ENCODE measurements at regions not wholly inside any gene's neighbourhood (a gene's known extent, or its start where the extent isn't known, plus 50 kb on each side); places are given as distances from the start of the nearest gene placed in this dataset.

DNA sequence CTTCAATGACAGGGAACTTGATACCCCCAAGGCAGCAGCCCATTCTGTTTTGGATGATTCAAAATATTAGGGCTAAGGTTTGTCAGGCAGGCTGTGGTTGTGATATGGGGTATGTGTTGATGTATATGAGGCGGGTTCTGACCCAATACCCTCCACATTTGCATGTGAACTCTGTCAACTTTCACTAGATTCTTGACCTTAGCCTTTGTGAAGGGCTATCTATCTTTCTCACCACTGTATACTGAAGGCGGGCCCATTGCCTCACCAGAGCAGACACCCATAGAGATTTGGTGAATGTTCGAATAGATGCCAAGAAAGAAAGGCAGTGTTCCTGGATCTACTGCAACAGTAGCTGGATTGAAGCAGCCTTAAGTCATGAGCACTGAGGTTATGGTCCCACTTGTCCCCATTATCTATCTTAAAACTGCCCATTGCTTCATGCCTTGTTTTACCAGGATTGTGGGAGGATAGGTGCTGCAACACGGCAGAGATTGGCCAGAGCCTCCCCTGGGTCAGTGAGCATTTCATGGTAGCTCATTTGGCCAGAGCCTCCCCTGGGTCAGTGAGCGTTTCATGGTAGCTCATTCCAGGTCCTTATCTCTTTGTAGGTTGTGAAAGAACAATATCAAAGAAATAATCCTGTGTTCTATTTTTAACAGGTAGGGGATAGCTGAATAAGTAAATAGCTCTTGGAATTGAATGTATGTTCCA lies 399.6 kb downstream of the TMEM135 start:
- ChIA-PET CTCF (no interaction called here), POLR2A (no interaction called here)
- Mint-ChIP-seq H3K4me1 (no peaks in the 10 kb centered on the region), H3K36me3 (no peaks in the 10 kb centered on the region), H3K27ac (no peak overlapping the region), H3K4me3 (no peak overlapping the region), H3K27me3 (ENCODE audit: low read depth) (no peaks in the 10 kb centered on the region), H3K9me3 (no peaks in the 10 kb centered on the region)
- DNase-seq (ENCODE audit: low spot score) (no peak), ATAC-seq (no peak)
- TF ChIP-seq ZNF512 (CRISPR knock-in tag; IDR thresholded peaks at IDR 0.05; ENCODE audit: borderline replicate concordance) = no peak
- TF ChIP-seq PREB (CRISPR knock-in tag; IDR thresholded peaks at IDR 0.05; ENCODE audit: borderline replicate concordance) = no peak
- TF ChIP-seq ATF3 (CRISPR knock-in tag; conservative IDR thresholded peaks at IDR 0.05) = no peak
- no peak for TF ChIP-seq ELF4 (CRISPR knock-in tag; IDR thresholded peaks at IDR 0.05; ENCODE audit: low read depth)
- no peak for TF ChIP-seq MXD4 (CRISPR knock-in tag; IDR thresholded peaks at IDR 0.05; ENCODE audit: borderline replicate concordance)
- TF ChIP-seq TP53 (CRISPR knock-in tag; IDR thresholded peaks at IDR 0.05) = no peak
- no peak for TF ChIP-seq ZNF425 (CRISPR knock-in tag; conservative IDR thresholded peaks at IDR 0.05)
- TF ChIP-seq, protein P1, sequence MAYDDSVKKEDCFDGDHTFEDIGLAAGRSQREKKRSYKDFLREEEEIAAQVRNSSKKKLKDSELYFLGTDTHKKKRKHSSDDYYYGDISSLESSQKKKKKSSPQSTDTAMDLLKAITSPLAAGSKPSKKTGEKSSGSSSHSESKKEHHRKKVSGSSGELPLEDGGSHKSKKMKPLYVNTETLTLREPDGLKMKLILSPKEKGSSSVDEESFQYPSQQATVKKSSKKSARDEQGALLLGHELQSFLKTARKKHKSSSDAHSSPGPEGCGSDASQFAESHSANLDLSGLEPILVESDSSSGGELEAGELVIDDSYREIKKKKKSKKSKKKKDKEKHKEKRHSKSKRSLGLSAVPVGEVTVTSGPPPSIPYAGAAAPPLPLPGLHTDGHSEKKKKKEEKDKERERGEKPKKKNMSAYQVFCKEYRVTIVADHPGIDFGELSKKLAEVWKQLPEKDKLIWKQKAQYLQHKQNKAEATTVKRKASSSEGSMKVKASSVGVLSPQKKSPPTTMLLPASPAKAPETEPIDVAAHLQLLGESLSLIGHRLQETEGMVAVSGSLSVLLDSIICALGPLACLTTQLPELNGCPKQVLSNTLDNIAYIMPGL (CRISPR knock-in tag; IDR thresholded peaks at IDR 0.05) = no peak
- TF ChIP-seq OVOL2 (CRISPR knock-in tag; IDR thresholded peaks at IDR 0.05; ENCODE audit: borderline replicate concordance) = no peak
- no peak for TF ChIP-seq IRF1 (CRISPR knock-in tag; IDR thresholded peaks at IDR 0.05)
- TF ChIP-seq RORB (CRISPR knock-in tag; IDR thresholded peaks at IDR 0.05) = no peak

GRCh38 chr11:87432022-87432421 lies 394.3 kb downstream of the TMEM135 start:
- Mint-ChIP-seq H3K9me3 (peaks cover 5% of the 10 kb centered on the region), H3K36me3 (no peaks in the 10 kb centered on the region), H3K4me1 (no peaks in the 10 kb centered on the region), H3K27me3 (ENCODE audit: low read depth) (no peaks in the 10 kb centered on the region), H3K27ac (no peak overlapping the region), H3K4me3 (no peak overlapping the region)
- TF ChIP-seq PRDM15 (CRISPR knock-in tag; IDR thresholded peaks at IDR 0.05) = no peak
- no peak for ATAC-seq
- DNase-seq (ENCODE audit: low spot score) = no peak
- POLR2A ChIA-PET = no interaction called here
- CTCF ChIA-PET = interaction anchor here (0.8 to 1.0 kb wide), 1 partner anchor 11 kb away, joined by 4 read pairs; no protein-coding TSS in a partner anchor
